Stimulated activated effector memory CD8-positive, alpha-beta T cell treated with anti-CD3 and anti-CD28 coated beads, Interleukin-12 subunit alpha, Interleukin-12 subunit beta, amount 100 ng/mL, for 72 hours (primary cell): ENCODE measurements at regions not wholly inside any gene's neighbourhood (a gene's known extent, or its start where the extent isn't known, plus 50 kb on each side); places are given as distances from the start of the nearest gene placed in this dataset.

Source experiments
- ATAC-seq: fragments of 150-1000 bp; cut with Tn5 transposase; 2 replicates; pipeline ENCODE4 v1.10.0; 2021
- DNase-seq, 2 donors: peaks; one replicate each; pipeline ENCODE4 v3.0.0; 2021 to 2022; ENCODE audit warnings: low spot score in 2 of 2
- H3K27ac Mint-ChIP-seq: one replicate; pipeline ENCODE4 v1.8.0; 2022; ENCODE audit warnings: mild to moderate bottlenecking, mixed read lengths
- H3K36me3 Mint-ChIP-seq: one replicate; pipeline ENCODE4 v1.8.0; 2022; ENCODE audit warnings: mild to moderate bottlenecking, mixed read lengths
- H3K4me1 Mint-ChIP-seq: one replicate; pipeline ENCODE4 v1.8.0; 2022; ENCODE audit warnings: mixed read lengths
- H3K4me3 Mint-ChIP-seq: one replicate; pipeline ENCODE4 v1.8.0; 2022; ENCODE audit warnings: mild to moderate bottlenecking, mixed read lengths
- H3K9me3 Mint-ChIP-seq: one replicate; pipeline ENCODE4 v1.8.0; 2022; ENCODE audit warnings: mixed read lengths

DNA sequence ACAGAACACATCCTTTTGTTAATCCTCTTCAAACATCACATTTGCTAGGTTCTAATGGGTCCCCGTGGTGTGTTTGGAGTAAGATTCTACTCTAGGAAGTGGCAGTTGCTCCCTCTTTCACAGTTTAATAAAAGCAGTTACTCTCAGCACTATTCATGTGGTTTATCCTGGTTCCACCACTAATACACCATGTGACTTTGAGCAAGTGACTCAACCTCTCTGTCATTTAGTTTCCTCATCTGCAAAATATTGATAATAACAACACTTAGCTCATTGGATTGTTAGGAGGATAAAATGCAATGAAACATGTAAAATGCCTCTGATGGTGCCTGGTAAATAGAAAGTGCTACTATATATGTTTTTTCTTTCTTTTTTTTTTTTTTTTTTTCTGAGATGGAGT, 488.0 kb upstream of the NOX3 start:
- Mint-ChIP-seq H3K4me1 (no peaks in the 10 kb centered on the region), H3K27ac (no peak overlapping the region), H3K9me3 (peaks cover 8% of the 10 kb centered on the region), H3K36me3 (no peaks in the 10 kb centered on the region), H3K4me3 (no peak overlapping the region)
- ATAC-seq (no peak), DNase-seq (no peak)

DNA sequence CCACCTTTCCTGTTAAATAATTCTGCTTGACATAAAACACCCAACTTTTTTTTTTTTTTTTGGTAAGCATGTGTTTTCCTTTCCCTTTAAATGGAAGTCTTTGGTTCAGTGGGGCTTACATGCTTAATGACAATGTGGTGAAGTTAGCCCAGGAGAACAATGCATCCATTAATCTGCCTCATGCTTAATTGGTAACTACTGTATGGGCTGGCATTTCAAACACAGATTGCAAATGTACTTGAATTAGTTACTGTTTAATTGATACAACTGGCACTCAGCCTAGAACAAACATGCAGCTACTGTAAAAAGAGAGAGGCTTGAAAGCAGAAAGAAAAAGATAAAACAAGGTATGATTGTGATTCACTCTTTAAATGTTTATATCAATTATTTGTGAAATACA, 483.6 kb upstream of the NOX3 start:
- Mint-ChIP-seq H3K36me3 (no peaks in the 10 kb centered on the region), H3K4me1 (no peaks in the 10 kb centered on the region), H3K27ac (no peak overlapping the region), H3K4me3 (no peak overlapping the region), H3K9me3 (peaks cover 4% of the 10 kb centered on the region)
- DNase-seq (no peak), ATAC-seq (no peak)

DNA sequence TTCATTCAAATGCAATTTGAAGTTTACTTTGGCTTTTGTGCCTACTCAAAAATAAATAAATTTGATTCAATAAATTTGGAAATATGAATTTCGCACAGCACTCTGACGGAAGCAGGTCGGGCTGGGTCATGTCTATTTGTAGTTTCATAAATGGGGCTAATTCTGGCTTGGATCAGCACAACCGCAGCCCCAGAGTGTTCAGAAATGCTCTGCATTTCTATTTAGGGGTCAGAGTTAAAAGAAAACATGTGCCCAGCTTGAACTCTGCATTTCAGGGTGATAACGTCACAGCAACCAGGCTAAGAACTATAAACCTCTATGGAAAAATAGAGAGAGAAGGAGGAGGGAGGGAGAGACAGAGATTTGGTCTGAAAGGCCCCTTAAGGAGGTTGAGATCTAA, 480.9 kb upstream of the NOX3 start:
- DNase-seq (no peak), ATAC-seq (no peak)
- Mint-ChIP-seq H3K27ac (no peak overlapping the region), H3K4me1 (no peaks in the 10 kb centered on the region), H3K9me3 (peaks cover 2% of the 10 kb centered on the region), H3K4me3 (no peak overlapping the region), H3K36me3 (no peaks in the 10 kb centered on the region)

DNA sequence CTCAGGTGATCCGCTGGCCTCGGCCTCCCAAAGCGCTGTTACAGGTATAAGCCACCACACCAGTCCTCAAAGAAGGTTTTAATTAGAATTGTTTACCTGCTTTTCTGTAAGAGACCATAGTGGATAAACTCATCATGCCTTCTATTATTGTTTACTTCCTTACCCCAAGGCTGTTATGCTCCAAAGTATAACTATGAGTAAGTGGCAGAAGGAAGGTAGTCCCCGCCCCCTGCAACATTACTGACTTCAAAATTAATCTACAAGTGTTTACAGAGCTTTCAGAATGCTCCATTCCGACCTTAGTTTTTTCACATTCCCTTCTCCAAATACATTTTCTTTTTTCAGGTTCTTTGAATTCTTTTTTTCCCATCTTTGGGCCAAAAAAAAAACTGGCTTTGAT, 480.5 kb upstream of the NOX3 start:
- ATAC-seq (no peak), DNase-seq (no peak)
- Mint-ChIP-seq H3K9me3 (no peaks in the 10 kb centered on the region), H3K27ac (no peak overlapping the region), H3K4me1 (no peaks in the 10 kb centered on the region), H3K4me3 (no peak overlapping the region), H3K36me3 (no peaks in the 10 kb centered on the region)

DNA sequence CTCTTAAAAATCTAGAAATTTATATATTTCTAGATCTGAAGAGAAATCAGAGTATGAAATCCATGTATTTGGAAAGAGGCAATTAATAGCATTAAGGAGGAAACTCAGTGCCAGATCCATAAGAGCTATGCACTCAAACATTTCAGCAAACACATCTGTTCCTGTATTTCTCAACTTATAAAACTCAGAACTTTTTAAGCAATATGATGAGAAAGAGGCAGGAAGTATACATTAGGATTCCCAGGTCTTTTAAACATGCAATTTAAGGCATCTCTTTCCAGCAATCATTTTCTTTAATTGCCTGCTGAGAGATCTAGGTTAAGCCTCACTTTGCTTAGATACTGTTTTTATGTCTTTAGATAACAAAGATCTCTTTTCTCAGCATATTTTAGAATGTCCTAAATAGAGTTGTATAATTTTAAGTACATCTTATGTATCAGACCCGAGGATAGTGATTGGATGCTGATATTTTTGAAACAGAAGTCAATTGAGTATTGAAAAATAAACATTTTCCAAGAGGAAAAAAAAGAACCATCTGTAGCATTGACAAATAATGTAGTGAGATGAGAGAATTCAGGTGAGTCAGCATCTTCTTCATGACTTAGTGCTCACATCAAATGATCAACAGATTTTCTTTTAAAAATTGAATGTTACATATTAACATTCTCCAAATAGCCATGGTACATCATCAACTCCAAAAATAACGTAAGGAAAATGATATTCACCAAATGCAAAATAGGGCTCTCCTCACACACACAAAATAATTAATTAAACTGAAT, 461.4 kb upstream of the NOX3 start:
- H3K4me1 Mint-ChIP-seq: no peaks in the 10 kb centered on the region

DNA sequence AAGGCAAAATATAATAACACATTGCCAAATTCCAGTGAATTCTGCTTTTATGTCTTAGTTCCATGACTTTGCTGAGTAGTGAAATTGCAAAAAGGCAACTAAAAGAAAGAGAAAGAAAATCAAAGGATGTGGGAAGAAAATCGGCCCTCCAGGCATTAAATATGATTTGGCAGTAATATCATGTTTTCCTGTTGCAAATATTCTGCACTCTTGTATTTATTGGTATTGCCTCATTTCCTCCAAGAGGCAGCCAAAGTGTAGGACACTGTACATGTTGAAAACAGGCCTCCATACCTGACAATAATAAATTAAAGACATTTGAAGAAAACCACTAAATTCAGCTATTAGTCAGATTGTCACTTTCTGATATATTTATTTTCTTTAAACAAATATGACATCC, 460.0 kb upstream of the NOX3 start:
- H3K36me3 Mint-ChIP-seq: no peaks in the 10 kb centered on the region
- DNase-seq: no peak
- no peak for ATAC-seq
- no peak overlapping the region for H3K27ac Mint-ChIP-seq
- H3K4me3 Mint-ChIP-seq: no peak overlapping the region
- H3K9me3 Mint-ChIP-seq: peaks cover 3% of the 10 kb centered on the region
- no peaks in the 10 kb centered on the region for H3K4me1 Mint-ChIP-seq

More for the DNA sequence above, 461.4 kb upstream of the NOX3 start:
- H3K4me3 Mint-ChIP-seq: no peak overlapping the region
- no peak overlapping the region for H3K27ac Mint-ChIP-seq
- ATAC-seq: no peak
- H3K36me3 Mint-ChIP-seq: no peaks in the 10 kb centered on the region
- no peak for DNase-seq
- H3K9me3 Mint-ChIP-seq: peaks cover 5% of the 10 kb centered on the region

DNA sequence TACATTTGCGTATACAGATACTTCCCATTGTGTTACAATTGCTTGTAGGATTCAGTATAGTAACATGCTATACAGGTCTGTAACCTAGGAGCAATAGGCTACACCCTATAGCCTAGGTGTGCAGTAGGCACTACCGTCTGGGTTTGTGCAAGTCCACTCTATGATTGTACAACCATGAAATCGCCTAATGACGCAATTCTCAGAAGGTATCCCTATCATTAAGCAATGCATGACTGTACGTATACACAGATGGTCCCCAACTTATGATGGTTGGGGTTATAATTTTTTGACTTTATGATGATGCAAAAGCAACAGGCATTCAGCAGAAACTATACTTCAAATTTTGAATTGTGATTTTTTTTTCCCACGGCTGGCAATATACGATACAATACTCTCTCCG, 458.2 kb upstream of the NOX3 start:
- H3K4me1 Mint-ChIP-seq: no peaks in the 10 kb centered on the region
- ATAC-seq (no peak), DNase-seq (no peak)
- no peak overlapping the region for H3K4me3 Mint-ChIP-seq
- H3K36me3 Mint-ChIP-seq: no peaks in the 10 kb centered on the region
- no peaks in the 10 kb centered on the region for H3K9me3 Mint-ChIP-seq
- no peak overlapping the region for H3K27ac Mint-ChIP-seq

DNA sequence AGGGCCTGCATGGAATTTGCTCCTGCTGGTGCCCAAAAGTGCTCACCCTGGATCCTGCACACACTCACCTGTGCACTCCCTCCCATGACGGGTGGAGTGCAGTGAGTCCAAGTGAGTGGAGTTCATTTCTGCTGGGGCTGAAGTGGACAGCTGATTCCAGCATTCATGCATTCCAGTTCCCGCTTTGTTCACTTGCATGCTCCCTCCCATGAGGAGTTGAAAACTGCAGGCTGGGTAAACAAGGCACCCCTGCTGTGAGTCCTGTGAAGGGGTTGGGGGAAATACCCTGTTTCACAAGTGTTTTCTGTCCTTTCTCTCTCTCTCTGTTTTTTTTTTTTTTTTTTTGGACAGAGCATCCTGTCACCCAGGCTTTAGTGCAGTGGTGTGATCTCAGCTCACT, 454.1 kb upstream of the NOX3 start:
- Mint-ChIP-seq H3K9me3 (peaks cover 4% of the 10 kb centered on the region), H3K36me3 (no peaks in the 10 kb centered on the region), H3K4me3 (no peak overlapping the region), H3K27ac (no peak overlapping the region), H3K4me1 (no peaks in the 10 kb centered on the region)
- DNase-seq (no peak), ATAC-seq (no peak)

DNA sequence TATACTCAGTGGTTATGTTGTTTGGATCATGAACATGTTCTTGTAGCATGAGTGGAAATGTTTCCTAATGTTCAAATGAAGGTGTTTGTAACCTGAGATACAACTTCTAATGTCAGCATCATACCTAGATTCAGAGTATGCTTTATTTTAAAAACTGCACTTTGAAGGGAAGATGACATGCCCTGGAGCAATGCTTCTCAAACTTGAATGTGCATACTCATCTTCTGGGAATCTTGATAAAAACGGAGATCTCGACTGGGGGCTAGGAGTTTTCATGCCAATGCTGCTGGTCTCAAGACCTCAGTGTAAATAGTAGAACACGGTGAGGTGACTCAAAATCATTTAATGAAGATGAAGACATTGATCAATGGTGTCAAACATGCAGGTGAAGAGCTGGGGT, 440.0 kb upstream of the NOX3 start:
- Mint-ChIP-seq H3K9me3 (no peaks in the 10 kb centered on the region), H3K4me1 (no peaks in the 10 kb centered on the region), H3K36me3 (no peaks in the 10 kb centered on the region), H3K27ac (no peak overlapping the region), H3K4me3 (no peak overlapping the region)
- no peak for ATAC-seq
- DNase-seq: no peak

DNA sequence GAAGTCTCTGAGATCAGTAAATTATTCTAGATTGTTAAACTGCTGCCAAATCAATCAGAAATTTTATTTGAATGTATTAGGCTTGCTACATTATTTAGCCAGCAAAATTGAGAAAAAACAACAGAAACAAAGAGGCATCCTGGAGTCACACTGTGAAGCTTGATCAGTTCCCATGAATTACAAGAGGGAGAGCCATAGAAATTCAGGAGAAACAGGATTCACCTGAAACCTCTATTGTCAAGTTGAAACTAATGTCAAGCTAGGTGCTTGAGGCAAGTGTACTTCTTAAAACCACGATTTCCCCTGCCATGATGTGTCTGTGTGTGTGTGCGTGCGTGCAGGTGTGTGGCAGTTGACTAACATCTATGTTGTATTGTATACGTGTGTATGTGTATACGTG, 439.1 kb upstream of the NOX3 start:
- DNase-seq: no peak
- H3K9me3 Mint-ChIP-seq: no peaks in the 10 kb centered on the region
- H3K4me3 Mint-ChIP-seq: no peak overlapping the region
- no peak for ATAC-seq
- H3K4me1 Mint-ChIP-seq: no peaks in the 10 kb centered on the region
- H3K27ac Mint-ChIP-seq: no peak overlapping the region
- no peaks in the 10 kb centered on the region for H3K36me3 Mint-ChIP-seq

DNA sequence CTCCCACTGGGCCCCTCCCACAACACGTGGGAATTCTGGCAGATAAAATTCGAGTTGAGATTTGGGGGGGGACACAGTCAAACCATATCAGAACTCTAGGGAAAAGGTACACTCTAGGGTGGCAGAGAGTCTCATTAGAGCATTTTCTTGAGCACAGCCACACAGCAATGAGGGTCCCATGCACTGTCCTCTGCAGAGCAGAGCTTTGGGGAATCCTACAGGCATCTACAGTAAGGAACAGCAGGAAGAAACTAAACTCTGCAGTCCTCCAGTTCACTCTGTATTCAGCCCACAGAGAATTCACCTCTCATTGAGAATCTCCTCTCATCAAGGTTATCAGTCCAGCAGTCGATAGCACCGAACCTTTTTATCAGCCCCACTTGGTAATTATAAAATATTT, 438.6 kb upstream of the NOX3 start:
- Mint-ChIP-seq H3K4me3 (no peak overlapping the region), H3K27ac (no peak overlapping the region), H3K36me3 (no peaks in the 10 kb centered on the region), H3K4me1 (no peaks in the 10 kb centered on the region), H3K9me3 (no peaks in the 10 kb centered on the region)
- DNase-seq (no peak), ATAC-seq (no peak)

DNA sequence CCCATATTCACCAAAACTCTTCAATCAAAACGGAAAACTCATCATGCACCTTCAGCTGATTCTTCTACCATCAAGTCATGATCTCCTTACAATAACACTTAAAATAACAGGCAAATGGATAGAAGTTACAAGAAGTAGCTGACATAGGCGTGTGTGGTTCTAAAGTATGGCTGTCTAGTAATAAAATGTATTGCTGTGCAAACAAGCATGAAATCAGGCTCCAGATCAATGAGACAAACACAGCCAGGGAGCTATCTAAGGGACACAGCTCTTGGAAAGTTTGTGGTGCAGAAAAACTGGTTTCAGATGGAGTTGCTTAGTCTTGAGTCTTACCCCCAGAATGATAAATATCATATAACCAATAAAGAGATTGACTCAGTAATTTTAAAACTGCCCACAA, 434.8 kb upstream of the NOX3 start:
- Mint-ChIP-seq H3K4me3 (no peak overlapping the region), H3K36me3 (no peaks in the 10 kb centered on the region), H3K4me1 (no peaks in the 10 kb centered on the region), H3K9me3 (no peaks in the 10 kb centered on the region), H3K27ac (no peak overlapping the region)
- ATAC-seq (no peak), DNase-seq (no peak)

DNA sequence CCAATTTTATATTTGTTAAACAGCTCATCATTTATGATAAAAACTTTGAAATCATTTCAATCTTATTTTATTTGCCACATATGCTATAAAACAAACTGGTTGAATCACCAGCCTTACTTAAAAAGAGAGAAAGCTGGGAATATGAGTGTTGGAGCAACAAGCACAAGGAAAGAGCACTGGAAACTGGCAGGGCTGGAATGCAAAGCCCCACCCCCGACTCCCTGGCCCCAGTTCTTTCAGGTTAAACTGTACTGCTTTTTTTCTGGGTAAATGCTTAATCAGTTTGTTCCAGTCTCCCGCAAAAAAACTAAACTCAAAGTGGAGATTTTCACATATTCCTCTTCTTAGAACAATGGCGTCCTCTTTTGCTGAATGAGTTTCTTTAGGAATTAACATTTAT, 433.8 kb upstream of the NOX3 start:
- H3K27ac Mint-ChIP-seq: no peak overlapping the region
- H3K4me3 Mint-ChIP-seq: no peak overlapping the region
- no peaks in the 10 kb centered on the region for H3K9me3 Mint-ChIP-seq
- no peaks in the 10 kb centered on the region for H3K36me3 Mint-ChIP-seq
- ATAC-seq (no peak), DNase-seq (no peak)
- H3K4me1 Mint-ChIP-seq: no peaks in the 10 kb centered on the region

DNA sequence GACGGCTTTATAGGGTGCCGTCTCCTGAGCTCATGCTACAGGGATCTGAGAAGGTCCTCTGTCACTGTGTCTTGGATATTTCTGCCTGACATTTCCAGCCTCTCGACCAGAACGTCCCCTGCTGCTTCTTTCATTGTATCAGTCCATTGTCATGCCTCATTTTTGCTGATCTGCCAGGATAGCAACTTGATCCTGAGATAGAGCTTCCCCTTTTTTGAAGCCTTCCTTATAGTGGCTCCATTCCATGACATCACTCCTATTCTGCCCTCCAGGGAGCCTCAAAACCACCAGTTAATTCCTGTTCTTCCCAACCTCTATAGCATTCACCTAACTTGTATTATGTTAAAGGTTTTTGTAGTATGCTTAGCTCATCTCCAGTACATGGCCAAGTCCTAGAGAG, 431.8 kb upstream of the NOX3 start:
- ATAC-seq (no peak), DNase-seq (no peak)
- no peak overlapping the region for H3K27ac Mint-ChIP-seq
- H3K36me3 Mint-ChIP-seq: no peaks in the 10 kb centered on the region
- no peaks in the 10 kb centered on the region for H3K9me3 Mint-ChIP-seq
- H3K4me3 Mint-ChIP-seq: no peak overlapping the region
- H3K4me1 Mint-ChIP-seq: no peaks in the 10 kb centered on the region

DNA sequence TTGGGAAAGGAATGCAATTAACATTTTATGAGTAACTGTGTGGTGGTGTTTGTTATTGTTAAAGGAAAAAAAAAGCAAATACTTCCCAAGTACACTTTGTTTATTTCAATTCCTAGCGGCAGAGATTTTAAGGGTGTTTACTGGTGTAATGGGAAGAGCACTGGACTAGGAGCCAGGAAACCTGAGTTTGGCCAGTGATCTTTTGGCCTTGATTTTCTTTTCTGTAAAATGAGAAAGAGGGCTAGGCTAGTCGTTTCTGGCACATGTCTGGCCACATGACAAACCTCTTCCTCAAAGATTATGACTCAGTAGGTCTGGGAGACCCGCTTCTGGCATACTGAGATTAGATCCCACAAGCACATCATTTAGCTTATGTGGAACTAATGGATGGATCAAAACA, 428.1 kb upstream of the NOX3 start:
- no peak overlapping the region for H3K4me3 Mint-ChIP-seq
- DNase-seq (no peak), ATAC-seq (no peak)
- H3K4me1 Mint-ChIP-seq: no peaks in the 10 kb centered on the region
- H3K9me3 Mint-ChIP-seq: no peaks in the 10 kb centered on the region
- H3K27ac Mint-ChIP-seq: no peak overlapping the region
- no peaks in the 10 kb centered on the region for H3K36me3 Mint-ChIP-seq

DNA sequence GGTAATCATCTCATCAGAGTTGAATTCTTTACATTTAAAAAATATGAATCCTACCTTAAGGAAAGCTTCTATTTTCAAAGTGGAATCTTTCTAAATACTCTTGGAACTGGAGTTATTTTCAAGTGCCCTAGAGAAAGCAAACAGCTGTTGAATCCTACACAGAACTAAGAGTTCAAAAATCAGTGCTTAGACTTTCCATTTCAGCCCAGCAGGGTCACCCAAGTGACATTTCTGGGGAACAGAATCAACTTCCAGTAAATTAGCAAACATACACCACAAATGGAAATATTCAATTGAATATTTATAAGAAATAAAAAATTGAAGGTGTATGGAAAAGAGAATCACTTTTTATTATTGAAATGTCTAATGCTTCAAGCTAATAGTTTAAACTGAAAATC, 427.7 kb upstream of the NOX3 start:
- ATAC-seq (no peak), DNase-seq (no peak)
- no peak overlapping the region for H3K4me3 Mint-ChIP-seq
- H3K36me3 Mint-ChIP-seq: no peaks in the 10 kb centered on the region
- no peaks in the 10 kb centered on the region for H3K4me1 Mint-ChIP-seq
- H3K27ac Mint-ChIP-seq: no peak overlapping the region
- H3K9me3 Mint-ChIP-seq: no peaks in the 10 kb centered on the region
